Suprapubic skin (tissue), 4 donors: ENCODE measurements at regions not wholly inside any gene's neighbourhood (a gene's known extent, or its start where the extent isn't known, plus 50 kb on each side); places are given as distances from the start of the nearest gene placed in this dataset.

Experiments used
- DNase-seq, 2 donors: peaks; one replicate each; pipeline ENCODE4 v3.0.0-alpha.2; 2019; ENCODE audit warnings: low spot score in 2 of 2
- H3K27ac ChIP-seq: fragments of 200-600 bp; sonication (generic); one replicate; pipeline ENCODE4 v1.5.1; 2019
- H3K27me3 ChIP-seq: fragments of 200-600 bp; sonication (generic); one replicate; pipeline ENCODE4 v1.5.1; 2019
- H3K36me3 ChIP-seq: fragments of 200-600 bp; sonication (generic); one replicate; pipeline ENCODE4 v1.5.1; 2019
- H3K4me1 ChIP-seq: fragments of 200-600 bp; sonication (generic); one replicate; pipeline ENCODE4 v1.5.1; 2019
- H3K4me3 ChIP-seq: fragments of 200-600 bp; sonication (generic); one replicate; pipeline ENCODE4 v1.5.1; 2019; ENCODE audit warnings: mild to moderate bottlenecking
- H3K9me3 ChIP-seq: fragments of 200-600 bp; sonication (generic); one replicate; pipeline ENCODE4 v1.5.1; 2019
- CTCF ChIP-seq, 2 donors: fragments of 200-600 bp in 1 of 2; fragments of 450-650 bp in 1 of 2; sonication (generic) in 1 of 2; IDR thresholded peaks; one replicate each; pipeline ENCODE4 v1.5.1; 2016 to 2019; ENCODE audit warnings: antibody characterized with exemption in 2 of 2, mild to moderate bottlenecking in 1 of 2, moderate library complexity in 1 of 2
- EP300 ChIP-seq: sonication (generic); formaldehyde crosslinking; IDR thresholded peaks from one replicate; pipeline ENCODE4 v1.6.1; 2017; ENCODE audit warnings: antibody characterized with exemption
- POLR2A ChIP-seq, 2 donors: fragments of 450-650 bp; IDR thresholded peaks; one replicate each; pipeline ENCODE4 v1.6.1; 2017; ENCODE audit warnings: antibody characterized with exemption in 2 of 2, mild to moderate bottlenecking in 2 of 2, moderate library complexity in 2 of 2
- POLR2AphosphoS5 ChIP-seq, 3 donors: sonication (generic); formaldehyde crosslinking; IDR thresholded peaks; one replicate each; pipeline ENCODE4 v1.6.1; 2017; ENCODE audit warnings: antibody characterized with exemption in 3 of 3
- WGBS: methylation state at CpG from one replicate; pipeline ENCODE4 v1.1.5; 2018; 5-methylcytosine and 5-hydroxymethylcytosine counted together

- peaks cover 2% of the 10 kb centered on the region for H3K4me1 ChIP-seq
- H3K27me3 ChIP-seq = no peaks in the 10 kb centered on the region
- no peaks in the 10 kb centered on the region for H3K36me3 ChIP-seq
- no peak for DNase-seq
- no peaks in the 10 kb centered on the region for H3K9me3 ChIP-seq
- TF ChIP-seq EP300 (no peak), CTCF (IDR thresholded peaks at IDR 0.05) (no peak), POLR2A (IDR thresholded peaks at IDR 0.05) (no peak), POLR2AphosphoS5 (IDR thresholded peaks at IDR 0.05) (no peak)
- no peak overlapping the region for H3K27ac ChIP-seq
- no peak overlapping the region for H3K4me3 ChIP-seq
- WGBS = 48% methylated on average over 2 of the region's 2 CpGs
Measured at GRCh38 chr21:38622827-38623209, 124.5 kb upstream of the ERG start.

GRCh38 chr21:38623552-38623951 is 125.3 kb upstream of the ERG start:
- WGBS = 84% methylated on average over 4 of the region's 4 CpGs
- H3K27ac ChIP-seq = no peak overlapping the region
- no peak overlapping the region for H3K4me3 ChIP-seq
- no peak for DNase-seq
- no peaks in the 10 kb centered on the region for H3K36me3 ChIP-seq
- peaks cover 2% of the 10 kb centered on the region for H3K27me3 ChIP-seq
- no peaks in the 10 kb centered on the region for H3K9me3 ChIP-seq
- peaks cover 2% of the 10 kb centered on the region for H3K4me1 ChIP-seq
- no peak for TF ChIP-seq EP300
- no peak for TF ChIP-seq CTCF (IDR thresholded peaks at IDR 0.05)
- TF ChIP-seq POLR2A (IDR thresholded peaks at IDR 0.05) = no peak
- no peak for TF ChIP-seq POLR2AphosphoS5 (IDR thresholded peaks at IDR 0.05)

- peaks cover 2% of the 10 kb centered on the region for H3K27me3 ChIP-seq
- peaks cover 2% of the 10 kb centered on the region for H3K4me1 ChIP-seq
- no peak for DNase-seq
- H3K9me3 ChIP-seq = no peaks in the 10 kb centered on the region
- H3K36me3 ChIP-seq = no peaks in the 10 kb centered on the region
- no peak overlapping the region for H3K27ac ChIP-seq
- TF ChIP-seq CTCF (IDR thresholded peaks at IDR 0.05) = no peak
- TF ChIP-seq POLR2A (IDR thresholded peaks at IDR 0.05) = no peak
- no peak for TF ChIP-seq EP300
- H3K4me3 ChIP-seq = no peak overlapping the region
- WGBS = 98% methylated on average over 1 of the region's 1 CpG
Measured at GRCh38 chr21:38625000-38625399, 126.7 kb upstream of the ERG start.

GRCh38 chr21:38626306-38626705 is 128.0 kb upstream of the ERG start:
- H3K36me3 ChIP-seq = no peaks in the 10 kb centered on the region

GRCh38 chr21:38628349-38628748 is 130.1 kb upstream of the ERG start:
- Histone ChIP-seq H3K27ac (no peak overlapping the region), H3K27me3 (peaks cover 8% of the 10 kb centered on the region), H3K9me3 (no peaks in the 10 kb centered on the region), H3K4me1 (no peaks in the 10 kb centered on the region), H3K36me3 (no peaks in the 10 kb centered on the region), H3K4me3 (no peak overlapping the region)
- no peak for TF ChIP-seq EP300
- TF ChIP-seq POLR2AphosphoS5 (IDR thresholded peaks at IDR 0.05) = no peak
- no peak for TF ChIP-seq POLR2A (IDR thresholded peaks at IDR 0.05)
- TF ChIP-seq CTCF (IDR thresholded peaks at IDR 0.05) = no peak
- WGBS = 83% methylated on average over 3 of the region's 3 CpGs
- DNase-seq = no peak

More at GRCh38 chr21:38626306-38626705, 128.0 kb upstream of the ERG start:
- 93% methylated on average over 3 of the region's 3 CpGs for WGBS
- no peak overlapping the region for H3K27ac ChIP-seq
- TF ChIP-seq POLR2AphosphoS5 (IDR thresholded peaks at IDR 0.05) (no peak), CTCF (IDR thresholded peaks at IDR 0.05) (no peak), EP300 (no peak), POLR2A (IDR thresholded peaks at IDR 0.05) (no peak)
- H3K4me1 ChIP-seq = no peaks in the 10 kb centered on the region
- peaks cover 4% of the 10 kb centered on the region for H3K27me3 ChIP-seq
- no peak overlapping the region for H3K4me3 ChIP-seq
- no peaks in the 10 kb centered on the region for H3K9me3 ChIP-seq
- no peak for DNase-seq
